SK-N-SH (cell line): ENCODE measurements at regions not wholly inside any gene's neighbourhood (a gene's known extent, or its start where the extent isn't known, plus 50 kb on each side); places are given as distances from the start of the nearest gene placed in this dataset.

Experiments
- CTCF ChIA-PET: fragments of 300-600, 350-600 bp; formaldehyde crosslinking; extraction: SDS; loops from one replicate; lab custom pipeline; 2021; lab: Yijun Ruan, JAX
- POLR2A ChIA-PET: fragments of 350-600 bp; sonication (Branson Sonifier 250); formaldehyde crosslinking; extraction: SDS; loops from one replicate; lab custom pipeline; 2020; ENCODE audit warnings: antibody characterized with exemption, inconsistent platforms; lab: Yijun Ruan, JAX
- DNase-seq: peaks from one replicate; pipeline ENCODE4 v3.0.0; 2012
- H2AFZ ChIP-seq: fragments of 200-600 bp; sonication (generic); 2 replicates; pipeline ENCODE4 v1.8.1; 2016; ENCODE audit warnings: antibody characterized with exemption, mild to moderate bottlenecking, low read depth
- H3F3A ChIP-seq: fragments of 200-600 bp; sonication (generic); replicated peaks from 2 replicates; pipeline ENCODE3; 2016; ENCODE audit warnings: antibody characterized with exemption, mild to moderate bottlenecking; ENCODE audit not compliant: insufficient read depth
- H3K27ac ChIP-seq, 2 experiments: fragments of 200-500 bp in 1 of 2; fragments of 200-600 bp in 1 of 2; sonication (Bioruptor generic) in 1 of 2; sonication (generic), shearing (Covaris generic) in 1 of 2; 2 replicates each; pipeline versions ENCODE4 v1.5.1 to v1.6.1; 2014 to 2016; ENCODE audit warnings: low read depth in 2 of 2, inconsistent platforms in 1 of 2, low read length in 1 of 2, mild to moderate bottlenecking in 1 of 2, mixed read lengths in 1 of 2
- H3K27me3 ChIP-seq: fragments of 200-600 bp; sonication (generic), shearing (Covaris generic); 2 replicates; pipeline ENCODE4 v1.6.1; 2016; ENCODE audit warnings: mixed run types; ENCODE audit not compliant: insufficient read depth
- H3K36me3 ChIP-seq, 2 experiments: fragments of 200-500 bp in 1 of 2; fragments of 200-600 bp in 1 of 2; sonication (Bioruptor generic) in 1 of 2; sonication (generic) in 1 of 2; replicated peaks in 1 of 2; 2 replicates each; pipeline versions ENCODE3 to v1.5.1; 2014 to 2016; ENCODE audit warnings: low read length in 1 of 2, mild to moderate bottlenecking in 1 of 2; ENCODE audit not compliant: insufficient read depth in 2 of 2, control insufficient read depth in 1 of 2
- H3K4me1 ChIP-seq, 2 experiments: fragments of 200-500 bp in 1 of 2; fragments of 200-600 bp in 1 of 2; sonication (Bioruptor generic) in 1 of 2; sonication (generic), shearing (Covaris generic) in 1 of 2; 2 replicates each; pipeline versions ENCODE4 v1.5.1 to v1.6.1; 2014 to 2016; ENCODE audit warnings: low read depth in 1 of 2, low read length in 1 of 2, mixed run types in 1 of 2; ENCODE audit not compliant: insufficient read depth in 2 of 2, control insufficient read depth in 1 of 2
- H3K4me2 ChIP-seq: fragments of 200-600 bp; sonication (generic), shearing (Covaris generic); 2 replicates; pipeline ENCODE4 v1.6.1; 2017; ENCODE audit warnings: mixed run types
- H3K4me3 ChIP-seq, 2 experiments: fragments of 200-500 bp in 1 of 2; fragments of 200-600 bp in 1 of 2; sonication (Bioruptor generic) in 1 of 2; sonication (generic), shearing (Covaris generic) in 1 of 2; 2 replicates each; pipeline versions ENCODE4 v1.5.1 to v1.8.1; 2014 to 2016; ENCODE audit warnings: low read depth in 2 of 2, inconsistent platforms in 1 of 2, low read length in 1 of 2, mild to moderate bottlenecking in 1 of 2, mixed read lengths in 1 of 2, moderate library complexity in 1 of 2
- H3K79me2 ChIP-seq: fragments of 200-600 bp; sonication (generic); 2 replicates; pipeline ENCODE4 v1.8.1; 2017; ENCODE audit warnings: mild to moderate bottlenecking; ENCODE audit not compliant: insufficient read depth
- H3K9ac ChIP-seq: fragments of 200-600 bp; sonication (generic); 2 replicates; pipeline ENCODE4 v1.6.1; 2017; ENCODE audit warnings: mixed run types
- H3K9me2 ChIP-seq: fragments of 200-600 bp; sonication (generic); 2 replicates; pipeline ENCODE4 v1.6.1; 2017; ENCODE audit warnings: mixed run types
- H3K9me3 ChIP-seq: fragments of 200-600 bp; sonication (generic); 2 replicates; pipeline ENCODE4 v1.6.1; 2017; ENCODE audit warnings: mixed run types, mild to moderate bottlenecking, moderate library complexity
- H4K20me1 ChIP-seq: fragments of 200-600 bp; sonication (generic); 2 replicates; pipeline ENCODE4 v1.6.1; 2017; ENCODE audit warnings: mild to moderate bottlenecking, mixed run types; ENCODE audit not compliant: insufficient read depth
- ELF1 ChIP-seq: IDR thresholded peaks from 2 replicates; pipeline ENCODE4 v1.4.0; 2012
- FOSL2 ChIP-seq: IDR thresholded peaks from 2 replicates; pipeline ENCODE4 v1.4.0; 2012; ENCODE audit warnings: low read depth, mild to moderate bottlenecking, moderate library complexity, borderline replicate concordance
- FOXJ3 ChIP-seq: sonication (generic); formaldehyde crosslinking; IDR thresholded peaks from 2 replicates; pipeline ENCODE4 v1.5.1; 2020; ENCODE audit warnings: mild to moderate bottlenecking, missing genetic modification reagents
- FOXM1 ChIP-seq: IDR thresholded peaks from 2 replicates; pipeline ENCODE4 v1.4.0; 2012; ENCODE audit warnings: low read depth, mild to moderate bottlenecking
- JUND ChIP-seq: IDR thresholded peaks from 2 replicates; pipeline ENCODE4 v1.4.0; 2012
- RFX5 ChIP-seq: IDR thresholded peaks from 2 replicates; pipeline ENCODE4 v1.6.1; 2012; ENCODE audit warnings: mild to moderate bottlenecking, improper control_type of control experiment, low read length
- RXRA ChIP-seq: IDR thresholded peaks from 2 replicates; pipeline ENCODE4 v1.4.0; 2012; ENCODE audit warnings: low read depth, mild to moderate bottlenecking, borderline replicate concordance
- TCF12 ChIP-seq: IDR thresholded peaks from 2 replicates; pipeline ENCODE4 v1.4.0; 2012
- TEAD4 ChIP-seq: IDR thresholded peaks from 2 replicates; pipeline ENCODE4 v1.4.0; 2012; ENCODE audit warnings: mild to moderate bottlenecking, borderline replicate concordance; ENCODE audit not compliant: insufficient read depth
- YY1 ChIP-seq: IDR thresholded peaks from 2 replicates; pipeline ENCODE4 v1.4.0; 2012; ENCODE audit warnings: low read depth, mild to moderate bottlenecking
- WGBS: methylation state at CpG from one replicate; pipeline ENCODE4 v1.1.6; 2017; ENCODE audit warnings: low lambda C conversion rate; 5-methylcytosine and 5-hydroxymethylcytosine counted together
- TF ChIP-seq, protein P1 (sequence below): IDR thresholded peaks from 2 replicates; pipeline ENCODE4 v1.4.0; 2012; ENCODE audit warnings: low read depth, borderline replicate concordance
- TF ChIP-seq, protein P2 (sequence below): fragments of 200-600 bp; sonication (generic); IDR thresholded peaks from 2 replicates; pipeline ENCODE4 v1.6.1; 2017; ENCODE audit warnings: antibody characterized with exemption, mild to moderate bottlenecking, moderate library complexity
- TF ChIP-seq, protein P3 (sequence below): fragments of 150-350 bp; IDR thresholded peaks from 2 replicates; pipeline ENCODE4 v1.6.1; 2016; ENCODE audit warnings: mild to moderate bottlenecking, low read depth, low read length
- TF ChIP-seq, protein P4 (sequence below): fragments of 150-350 bp; IDR thresholded peaks from 2 replicates; pipeline ENCODE4 v1.6.1; 2017; ENCODE audit warnings: antibody characterized with exemption, low read length, low read depth, borderline replicate concordance
- TF ChIP-seq, protein P5 (sequence below): IDR thresholded peaks from 2 replicates; pipeline ENCODE4 v1.4.0; 2012; ENCODE audit warnings: low read depth, borderline replicate concordance

DNA sequence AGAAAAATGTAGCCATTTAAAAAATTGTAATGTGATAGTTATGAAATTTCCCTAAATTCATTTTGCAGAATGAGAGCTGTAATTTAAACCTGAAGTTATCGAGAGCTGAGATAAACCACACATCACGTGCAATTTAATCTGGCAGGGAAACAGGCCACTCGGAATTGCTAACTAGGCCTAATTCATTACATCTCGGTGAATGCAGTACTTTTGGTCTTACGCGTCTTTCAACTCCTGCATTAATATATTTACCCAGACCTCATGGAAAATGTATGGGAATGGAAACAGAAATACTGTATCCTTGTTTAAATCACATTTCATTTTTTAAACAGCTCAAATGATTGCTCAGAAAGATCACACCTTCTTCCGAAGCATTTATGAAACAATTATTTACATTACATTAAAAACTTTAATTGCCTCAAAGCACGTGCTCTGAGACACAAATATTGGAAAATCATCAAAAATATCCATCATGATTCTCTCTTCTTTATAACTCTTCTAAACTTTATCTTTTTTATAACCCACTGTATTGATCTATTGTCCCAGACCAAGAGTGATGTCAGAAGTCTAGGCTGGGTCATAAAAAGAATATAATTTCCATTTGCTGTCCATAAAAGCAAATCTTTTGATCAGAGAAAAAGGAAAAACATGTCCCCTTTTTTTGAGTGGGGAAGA, 111.7 kb upstream of the MYL2 start:
- ChIA-PET CTCF (interaction anchor here (1.1 to 3.7 kb wide), 8 partner anchors 8 to 268 kb away, joined by 3 to 23 read pairs (median 6); no protein-coding TSS in a partner anchor), POLR2A (no interaction called here)
- peaks cover 39% of the 10 kb centered on the region for H3K27me3 ChIP-seq
- H3F3A ChIP-seq = no peaks in the 10 kb centered on the region
- H2AFZ ChIP-seq = no peak overlapping the region
- H3K36me3 ChIP-seq = no peaks in the 10 kb centered on the region
- H3K4me1 ChIP-seq = peaks cover 0 to 6% of the 10 kb centered on the region in 2 experiments; a peak in 2 of 4 replicates
- no peaks in the 10 kb centered on the region for H3K9me2 ChIP-seq
- no peak overlapping the region for H3K27ac ChIP-seq
- H3K9me3 ChIP-seq = no peaks in the 10 kb centered on the region
- TF ChIP-seq, protein P1, sequence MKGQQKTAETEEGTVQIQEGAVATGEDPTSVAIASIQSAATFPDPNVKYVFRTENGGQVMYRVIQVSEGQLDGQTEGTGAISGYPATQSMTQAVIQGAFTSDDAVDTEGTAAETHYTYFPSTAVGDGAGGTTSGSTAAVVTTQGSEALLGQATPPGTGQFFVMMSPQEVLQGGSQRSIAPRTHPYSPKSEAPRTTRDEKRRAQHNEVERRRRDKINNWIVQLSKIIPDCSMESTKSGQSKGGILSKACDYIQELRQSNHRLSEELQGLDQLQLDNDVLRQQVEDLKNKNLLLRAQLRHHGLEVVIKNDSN = no peak
- H3K4me2 ChIP-seq = no peak overlapping the region
- H4K20me1 ChIP-seq = no peaks in the 10 kb centered on the region
- no peak overlapping the region for H3K4me3 ChIP-seq
- H3K79me2 ChIP-seq = no peaks in the 10 kb centered on the region
- DNase-seq = no peak
- H3K9ac ChIP-seq = no peak overlapping the region
- 74% methylated on average over 8 of the region's 8 CpGs for WGBS

DNA sequence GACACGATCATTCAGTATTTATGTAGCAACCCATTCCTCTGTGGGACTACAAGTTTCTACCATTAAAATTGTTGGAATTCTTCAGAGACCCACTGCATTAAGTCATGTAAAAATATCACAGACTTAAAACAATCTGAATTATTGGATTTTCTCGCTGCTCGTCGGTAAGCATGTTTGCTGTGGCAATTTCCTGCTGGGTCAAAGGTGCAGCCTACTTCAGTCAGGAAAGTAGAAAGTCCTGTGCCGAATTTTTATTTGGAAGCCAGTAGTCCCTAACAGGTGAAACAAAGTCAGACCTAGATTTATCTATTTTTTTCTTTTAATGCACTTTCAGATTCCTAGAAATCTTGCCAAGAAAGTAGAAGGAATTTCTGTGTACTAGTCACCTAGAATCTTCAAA, 110.4 kb upstream of the MYL2 start:
- Histone ChIP-seq H3K27me3 (peaks cover 28% of the 10 kb centered on the region), H3K4me1 (peaks cover 0 to 5% of the 10 kb centered on the region in 2 experiments; a peak in 2 of 4 replicates), H3K79me2 (no peaks in the 10 kb centered on the region), H3K9me2 (no peaks in the 10 kb centered on the region), H3K36me3 (no peaks in the 10 kb centered on the region), H3F3A (no peaks in the 10 kb centered on the region), H3K4me2 (no peak overlapping the region)
- POLR2A ChIA-PET = no interaction called here
- CTCF ChIA-PET = interaction anchor here (1.2 to 3.0 kb wide), 3 partner anchors 144 to 268 kb away, joined by 3 to 20 read pairs (median 3); no protein-coding TSS in a partner anchor
- no peak for TF ChIP-seq ELF1
- no peak for TF ChIP-seq RFX5
- TF ChIP-seq, protein P2, sequence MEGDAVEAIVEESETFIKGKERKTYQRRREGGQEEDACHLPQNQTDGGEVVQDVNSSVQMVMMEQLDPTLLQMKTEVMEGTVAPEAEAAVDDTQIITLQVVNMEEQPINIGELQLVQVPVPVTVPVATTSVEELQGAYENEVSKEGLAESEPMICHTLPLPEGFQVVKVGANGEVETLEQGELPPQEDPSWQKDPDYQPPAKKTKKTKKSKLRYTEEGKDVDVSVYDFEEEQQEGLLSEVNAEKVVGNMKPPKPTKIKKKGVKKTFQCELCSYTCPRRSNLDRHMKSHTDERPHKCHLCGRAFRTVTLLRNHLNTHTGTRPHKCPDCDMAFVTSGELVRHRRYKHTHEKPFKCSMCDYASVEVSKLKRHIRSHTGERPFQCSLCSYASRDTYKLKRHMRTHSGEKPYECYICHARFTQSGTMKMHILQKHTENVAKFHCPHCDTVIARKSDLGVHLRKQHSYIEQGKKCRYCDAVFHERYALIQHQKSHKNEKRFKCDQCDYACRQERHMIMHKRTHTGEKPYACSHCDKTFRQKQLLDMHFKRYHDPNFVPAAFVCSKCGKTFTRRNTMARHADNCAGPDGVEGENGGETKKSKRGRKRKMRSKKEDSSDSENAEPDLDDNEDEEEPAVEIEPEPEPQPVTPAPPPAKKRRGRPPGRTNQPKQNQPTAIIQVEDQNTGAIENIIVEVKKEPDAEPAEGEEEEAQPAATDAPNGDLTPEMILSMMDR = no peak
- TF ChIP-seq TCF12 = no peak
- TF ChIP-seq TEAD4 = no peak
- TF ChIP-seq FOXJ3 (CRISPR knock-in tag) = no peak
- no peak for TF ChIP-seq FOSL2
- TF ChIP-seq, all 33 proteins: peak for 0
- no peaks in the 10 kb centered on the region for H4K20me1 ChIP-seq
- no peak overlapping the region for H3K4me3 ChIP-seq
- no peak for DNase-seq
- 54% methylated on average over 5 of the region's 5 CpGs for WGBS
- no peaks in the 10 kb centered on the region for H3K9me3 ChIP-seq
- H3K9ac ChIP-seq = no peak overlapping the region
- no peak overlapping the region for H2AFZ ChIP-seq
- no peak overlapping the region for H3K27ac ChIP-seq

DNA sequence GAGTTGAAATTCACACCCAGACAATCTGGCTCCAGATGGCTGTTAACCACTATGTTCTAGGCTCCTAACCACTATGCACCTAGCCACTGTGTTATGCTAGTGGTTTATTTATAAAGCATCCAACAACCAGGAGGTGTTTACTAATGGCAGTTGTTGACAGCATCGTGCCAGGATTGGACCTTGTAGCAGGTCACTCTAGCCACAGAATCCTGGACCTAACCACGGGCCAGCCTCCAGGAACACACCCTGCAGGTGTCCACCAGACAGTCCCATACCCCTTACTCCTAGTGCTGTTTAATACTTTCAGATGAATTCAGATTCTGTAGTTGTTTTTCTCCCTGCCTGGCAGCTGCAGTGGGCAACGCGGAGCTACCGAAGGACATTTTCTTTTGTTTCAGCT, 109.4 kb upstream of the MYL2 start:
- H3K9ac ChIP-seq = no peak overlapping the region
- H3F3A ChIP-seq = no peaks in the 10 kb centered on the region
- H3K9me2 ChIP-seq = no peaks in the 10 kb centered on the region
- no peak overlapping the region for H3K4me2 ChIP-seq
- peaks cover 25% of the 10 kb centered on the region for H3K27me3 ChIP-seq
- no peaks in the 10 kb centered on the region for H3K9me3 ChIP-seq
- H3K4me1 ChIP-seq = peaks cover 0 to 2% of the 10 kb centered on the region in 2 experiments; a peak in 2 of 4 replicates
- H3K79me2 ChIP-seq = no peaks in the 10 kb centered on the region
- H3K4me3 ChIP-seq = no peak overlapping the region
- ChIA-PET POLR2A (no interaction called here), CTCF (interaction anchor here (0.6 to 3.0 kb wide), 6 partner anchors 24 to 269 kb away, joined by 3 to 20 read pairs (median 3); no protein-coding TSS in a partner anchor)
- H3K36me3 ChIP-seq = no peaks in the 10 kb centered on the region
- H2AFZ ChIP-seq = no peak overlapping the region
- no peak for DNase-seq
- no peak overlapping the region for H3K27ac ChIP-seq
- 63% methylated on average over 5 of the region's 5 CpGs for WGBS
- no peaks in the 10 kb centered on the region for H4K20me1 ChIP-seq
- no peak for TF ChIP-seq FOXM1
- no peak for TF ChIP-seq TCF12
- no peak for TF ChIP-seq YY1
- no peak for TF ChIP-seq RXRA
- TF ChIP-seq, protein P3, sequence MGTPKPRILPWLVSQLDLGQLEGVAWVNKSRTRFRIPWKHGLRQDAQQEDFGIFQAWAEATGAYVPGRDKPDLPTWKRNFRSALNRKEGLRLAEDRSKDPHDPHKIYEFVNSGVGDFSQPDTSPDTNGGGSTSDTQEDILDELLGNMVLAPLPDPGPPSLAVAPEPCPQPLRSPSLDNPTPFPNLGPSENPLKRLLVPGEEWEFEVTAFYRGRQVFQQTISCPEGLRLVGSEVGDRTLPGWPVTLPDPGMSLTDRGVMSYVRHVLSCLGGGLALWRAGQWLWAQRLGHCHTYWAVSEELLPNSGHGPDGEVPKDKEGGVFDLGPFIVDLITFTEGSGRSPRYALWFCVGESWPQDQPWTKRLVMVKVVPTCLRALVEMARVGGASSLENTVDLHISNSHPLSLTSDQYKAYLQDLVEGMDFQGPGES = no peak
- TF ChIP-seq FOSL2 = no peak
- TF ChIP-seq JUND = no peak
- TF ChIP-seq, protein P4, sequence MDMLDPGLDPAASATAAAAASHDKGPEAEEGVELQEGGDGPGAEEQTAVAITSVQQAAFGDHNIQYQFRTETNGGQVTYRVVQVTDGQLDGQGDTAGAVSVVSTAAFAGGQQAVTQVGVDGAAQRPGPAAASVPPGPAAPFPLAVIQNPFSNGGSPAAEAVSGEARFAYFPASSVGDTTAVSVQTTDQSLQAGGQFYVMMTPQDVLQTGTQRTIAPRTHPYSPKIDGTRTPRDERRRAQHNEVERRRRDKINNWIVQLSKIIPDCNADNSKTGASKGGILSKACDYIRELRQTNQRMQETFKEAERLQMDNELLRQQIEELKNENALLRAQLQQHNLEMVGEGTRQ = no peak
- TF ChIP-seq, protein P5, sequence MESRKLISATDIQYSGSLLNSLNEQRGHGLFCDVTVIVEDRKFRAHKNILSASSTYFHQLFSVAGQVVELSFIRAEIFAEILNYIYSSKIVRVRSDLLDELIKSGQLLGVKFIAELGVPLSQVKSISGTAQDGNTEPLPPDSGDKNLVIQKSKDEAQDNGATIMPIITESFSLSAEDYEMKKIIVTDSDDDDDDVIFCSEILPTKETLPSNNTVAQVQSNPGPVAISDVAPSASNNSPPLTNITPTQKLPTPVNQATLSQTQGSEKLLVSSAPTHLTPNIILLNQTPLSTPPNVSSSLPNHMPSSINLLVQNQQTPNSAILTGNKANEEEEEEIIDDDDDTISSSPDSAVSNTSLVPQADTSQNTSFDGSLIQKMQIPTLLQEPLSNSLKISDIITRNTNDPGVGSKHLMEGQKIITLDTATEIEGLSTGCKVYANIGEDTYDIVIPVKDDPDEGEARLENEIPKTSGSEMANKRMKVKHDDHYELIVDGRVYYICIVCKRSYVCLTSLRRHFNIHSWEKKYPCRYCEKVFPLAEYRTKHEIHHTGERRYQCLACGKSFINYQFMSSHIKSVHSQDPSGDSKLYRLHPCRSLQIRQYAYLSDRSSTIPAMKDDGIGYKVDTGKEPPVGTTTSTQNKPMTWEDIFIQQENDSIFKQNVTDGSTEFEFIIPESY = no peak
